H1 (cell line): ENCODE measurements at regions not wholly inside any gene's neighbourhood (a gene's known extent, or its start where the extent isn't known, plus 50 kb on each side); places are given as distances from the start of the nearest gene placed in this dataset.

ENCODE experiments used
- CTCF ChIA-PET: fragments of 300-600 bp; sonication (Branson Sonifier 250); formaldehyde crosslinking; loops from one replicate; lab custom pipeline; 2021; ENCODE audit not compliant: partially characterized antibody; lab: Charles Lee
- POLR2A ChIA-PET: fragments of 300-600 bp; sonication (Branson Sonifier 250); formaldehyde crosslinking; loops from one replicate; lab custom pipeline; 2021; ENCODE audit warnings: inconsistent platforms; ENCODE audit not compliant: partially characterized antibody; lab: Charles Lee
- DNase-seq, 2 experiments: peaks; one replicate each; pipeline versions ENCODE4 v3.0.0 to v3.0.0-alpha.2; 2010 to 2022; ENCODE audit warnings: low spot score in 2 of 2, low read depth in 1 of 2, mixed read lengths in 1 of 2
- FAIRE-seq: peaks from 2 replicates; lab custom pipeline; 2011; peaks lifted over from hg19 to GRCh38; lab: Jason Lieb, UNC
- H2AFZ ChIP-seq: 2 replicates; pipeline ENCODE4 v1.8.1; 2012; ENCODE audit warnings: low read length, inconsistent platforms
- H2AK5ac ChIP-seq: 2 replicates; pipeline ENCODE4 v1.6.1; 2013; ENCODE audit warnings: low read depth, low read length
- H2BK120ac ChIP-seq: replicated peaks from 2 replicates; pipeline ENCODE3; 2013; ENCODE audit warnings: low read depth, low read length, inconsistent platforms
- H2BK12ac ChIP-seq: 2 replicates; pipeline ENCODE4 v1.6.1; 2013; ENCODE audit warnings: low read depth, low read length
- H2BK15ac ChIP-seq: 2 replicates; pipeline ENCODE4 v1.6.1; 2013; ENCODE audit warnings: low read length
- H2BK20ac ChIP-seq: 2 replicates; pipeline ENCODE4 v1.6.1; 2013; ENCODE audit warnings: low read length
- H2BK5ac ChIP-seq: 2 replicates; pipeline ENCODE4 v1.6.1; 2013; ENCODE audit warnings: low read depth, low read length
- H3K14ac ChIP-seq: 2 replicates; pipeline ENCODE4 v1.6.1; 2013; ENCODE audit warnings: inconsistent platforms; ENCODE audit not compliant: insufficient read length
- H3K18ac ChIP-seq: 2 replicates; pipeline ENCODE4 v1.6.1; 2013; ENCODE audit warnings: low read length; ENCODE audit errors: extremely low read depth
- H3K23ac ChIP-seq: 2 replicates; pipeline ENCODE4 v1.6.1; 2013; ENCODE audit warnings: inconsistent platforms; ENCODE audit not compliant: insufficient read length
- H3K23me2 ChIP-seq: 2 replicates; pipeline ENCODE4 v1.6.1; 2013; ENCODE audit warnings: low read depth, low read length
- H3K27ac ChIP-seq: 2 replicates; pipeline ENCODE4 v1.6.1; 2011; ENCODE audit warnings: low read depth, low read length, inconsistent platforms
- H3K27me3 ChIP-seq, 4 experiments: replicated peaks in 1 of 4; 1 replicate in 1 of 4; 2 replicates in 3 of 4; pipeline versions ENCODE4 v1.6.1 to v1.8.1; 2011 to 2013; ENCODE audit warnings: low read length in 3 of 4, mild to moderate bottlenecking in 3 of 4, inconsistent platforms in 2 of 4, mixed read lengths in 2 of 4, moderate library complexity in 1 of 4; ENCODE audit not compliant: control insufficient read depth in 3 of 4, insufficient read depth in 3 of 4; ENCODE audit errors: extremely low read depth in 1 of 4
- H3K36me3 ChIP-seq, 4 experiments: 2 replicates each; pipeline versions ENCODE4 v1.6.1 to v1.8.1; 2011 to 2013; ENCODE audit warnings: mild to moderate bottlenecking in 4 of 4, low read length in 3 of 4, moderate library complexity in 2 of 4, control low read depth in 1 of 4, inconsistent platforms in 1 of 4; ENCODE audit not compliant: insufficient read depth in 4 of 4, control insufficient read depth in 2 of 4
- H3K4ac ChIP-seq: replicated peaks from 2 replicates; pipeline ENCODE3; 2013; ENCODE audit warnings: low read length, low read depth, mixed read lengths, inconsistent platforms; ENCODE audit not compliant: insufficient read length
- H3K4me1 ChIP-seq, 4 experiments: replicated peaks in 1 of 4; 1 replicate in 1 of 4; 2 replicates in 3 of 4; pipeline versions ENCODE4 v1.6.1 to v1.8.1; 2011 to 2013; ENCODE audit warnings: low read length in 3 of 4, inconsistent platforms in 2 of 4, mixed read lengths in 1 of 4; ENCODE audit not compliant: insufficient read depth in 4 of 4, control insufficient read depth in 3 of 4
- H3K4me2 ChIP-seq, 2 experiments: 2 replicates each; pipeline versions ENCODE4 v1.6.1 to v1.8.1; 2011 to 2013; ENCODE audit warnings: low read depth in 2 of 2, low read length in 2 of 2, control low read depth in 1 of 2, inconsistent platforms in 1 of 2, mild to moderate bottlenecking in 1 of 2; ENCODE audit not compliant: insufficient read depth in 1 of 2
- H3K4me3 ChIP-seq, 4 experiments: fragments of 200-600, 300-600 bp in 1 of 4; sonication (generic), shearing (Covaris generic), sonication (Bioruptor Twin) in 1 of 4; 2 replicates each; pipeline versions ENCODE4 v1.5.1 to v1.8.1; 2011 to 2016; ENCODE audit warnings: low read length in 4 of 4, low read depth in 3 of 4, control low read depth in 2 of 4, inconsistent platforms in 2 of 4, mild to moderate bottlenecking in 2 of 4, mixed read lengths in 1 of 4, moderate library complexity in 1 of 4; ENCODE audit not compliant: insufficient read depth in 2 of 4; ENCODE audit errors: extremely low read depth in 1 of 4
- H3K56ac ChIP-seq: replicated peaks from 2 replicates; pipeline ENCODE3; 2013; ENCODE audit warnings: low read depth, mild to moderate bottlenecking, mixed read lengths, low read length, inconsistent platforms; ENCODE audit not compliant: insufficient read length
- H3K79me1 ChIP-seq: 2 replicates; pipeline ENCODE4 v1.6.1; 2013; ENCODE audit warnings: low read depth, low read length, control low read depth
- H3K79me2 ChIP-seq, 2 experiments: 2 replicates each; pipeline versions ENCODE4 v1.6.1 to v1.8.1; 2012 to 2013; ENCODE audit warnings: low read length in 2 of 2, mild to moderate bottlenecking in 2 of 2, inconsistent platforms in 1 of 2; ENCODE audit not compliant: insufficient read depth in 2 of 2, control insufficient read depth in 1 of 2
- H3K9ac ChIP-seq, 4 experiments: replicated peaks in 1 of 4; 1 replicate in 1 of 4; 2 replicates in 3 of 4; pipeline versions ENCODE4 v1.6.1 to v1.8.1; 2011 to 2013; ENCODE audit warnings: low read depth in 3 of 4, low read length in 3 of 4, control low read depth in 2 of 4, mild to moderate bottlenecking in 2 of 4, moderate library complexity in 2 of 4, inconsistent platforms in 1 of 4; ENCODE audit errors: extremely low read depth in 1 of 4
- H3K9me3 ChIP-seq, 2 experiments: 2 replicates each; pipeline versions ENCODE4 v1.6.1 to v1.8.1; 2012 to 2013; ENCODE audit warnings: mild to moderate bottlenecking in 2 of 2, moderate library complexity in 2 of 2, control low read depth in 1 of 2, inconsistent platforms in 1 of 2, low read depth in 1 of 2, low read length in 1 of 2, mixed read lengths in 1 of 2; ENCODE audit not compliant: insufficient read depth in 2 of 2
- H4K20me1 ChIP-seq, 2 experiments: replicated peaks in 1 of 2; 2 replicates each; pipeline versions ENCODE3 to v1.8.1; 2011 to 2013; ENCODE audit warnings: inconsistent platforms in 2 of 2, low read length in 2 of 2, mild to moderate bottlenecking in 1 of 2; ENCODE audit not compliant: insufficient read depth in 2 of 2, control insufficient read depth in 1 of 2
- H4K5ac ChIP-seq: 2 replicates; pipeline ENCODE4 v1.6.1; 2013; ENCODE audit warnings: low read length, low read depth, mixed read lengths, inconsistent platforms; ENCODE audit not compliant: insufficient read length
- H4K8ac ChIP-seq: 2 replicates; pipeline ENCODE4 v1.8.0; 2013; ENCODE audit warnings: mild to moderate bottlenecking, moderate library complexity, low read length, inconsistent platforms; ENCODE audit not compliant: insufficient read depth; ENCODE audit errors: extremely low read depth
- H4K91ac ChIP-seq: replicated peaks from 2 replicates; pipeline ENCODE3; 2013; ENCODE audit warnings: low read length, mixed read lengths, inconsistent platforms; ENCODE audit not compliant: insufficient read length
- BCL11A ChIP-seq, 2 experiments: IDR thresholded peaks; one replicate each; pipeline ENCODE4 v1.6.1; 2011; ENCODE audit warnings: low read depth in 2 of 2, low read length in 2 of 2, mild to moderate bottlenecking in 2 of 2
- CBX5 ChIP-seq: fragments of 300-800, 300-1000 bp; sonication (generic); IDR thresholded peaks from 2 replicates; pipeline ENCODE4 v1.7.1; 2016; ENCODE audit warnings: antibody characterized with exemption, low read length, low read depth
- CTBP2 ChIP-seq: IDR thresholded peaks from 2 replicates; pipeline ENCODE4 v1.7.0; 2011; ENCODE audit warnings: borderline replicate concordance, mild to moderate bottlenecking, moderate library complexity, mixed read lengths, low read length; ENCODE audit not compliant: insufficient read depth, insufficient read length
- JUN ChIP-seq: IDR thresholded peaks from 2 replicates; pipeline ENCODE4 v1.6.1; 2011; ENCODE audit warnings: low read depth, mild to moderate bottlenecking, improper control_type of control experiment, low read length
- KDM1A ChIP-seq: fragments of 200-600, 300-600 bp; sonication (generic); IDR thresholded peaks from 2 replicates; pipeline ENCODE4 v1.7.1; 2016; ENCODE audit warnings: mild to moderate bottlenecking, low read length, borderline replicate concordance
- KDM4A ChIP-seq: IDR thresholded peaks from one replicate; pipeline ENCODE4 v1.7.1; 2012; ENCODE audit warnings: low read depth, mild to moderate bottlenecking, moderate library complexity, low read length, inconsistent platforms; ENCODE audit not compliant: severe bottlenecking
- POLR2AphosphoS5 ChIP-seq: IDR thresholded peaks from 2 replicates; pipeline ENCODE4 v1.6.1; 2011; ENCODE audit warnings: low read depth, low read length
- RBBP5 ChIP-seq: IDR thresholded peaks from 2 replicates; pipeline ENCODE4 v1.7.1; 2012; ENCODE audit warnings: low read depth, mild to moderate bottlenecking, inconsistent platforms, low read length, moderate library complexity, borderline replicate concordance
- SAP30 ChIP-seq: fragments of 300-600 bp; sonication (generic); IDR thresholded peaks from 2 replicates; pipeline ENCODE4 v1.7.1; 2012; ENCODE audit warnings: low read length, moderate library complexity, mild to moderate bottlenecking, inconsistent platforms; ENCODE audit not compliant: insufficient read depth, insufficient replicate concordance
- SP1 ChIP-seq: IDR thresholded peaks from 2 replicates; pipeline ENCODE4 v1.6.1; 2011; ENCODE audit warnings: low read depth, low read length
- SP4 ChIP-seq: IDR thresholded peaks from 2 replicates; pipeline ENCODE4 v1.6.1; 2012; ENCODE audit warnings: low read length, inconsistent platforms
- TBP ChIP-seq: IDR thresholded peaks from 2 replicates; pipeline ENCODE4 v1.6.1; 2011; ENCODE audit warnings: low read depth, low read length, improper control_type of control experiment
- TCF12 ChIP-seq: IDR thresholded peaks from 2 replicates; pipeline ENCODE4 v1.6.1; 2011; ENCODE audit warnings: low read depth, mild to moderate bottlenecking, low read length
- YY1 ChIP-seq: IDR thresholded peaks from 2 replicates; pipeline ENCODE4 v1.6.1; 2011; ENCODE audit warnings: low read depth, mild to moderate bottlenecking, low read length

DNA sequence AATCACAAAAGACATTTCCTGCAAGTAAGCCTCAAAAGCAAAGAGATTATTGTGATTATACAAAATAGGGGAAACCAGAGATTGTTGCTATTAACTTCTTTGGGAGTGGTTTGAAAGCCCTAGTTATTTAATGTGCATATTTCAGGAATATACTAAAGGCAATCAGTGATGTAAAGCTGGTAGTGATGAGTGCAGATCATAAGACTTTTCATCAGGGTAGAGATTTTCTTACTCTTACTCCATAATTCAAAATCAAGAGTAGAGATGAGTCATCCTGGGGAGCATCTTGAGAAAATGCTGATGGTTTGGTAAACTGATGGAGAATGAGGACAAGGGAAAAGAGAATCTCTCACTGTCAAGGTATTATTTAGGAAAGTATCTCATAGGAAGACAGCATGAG is 309.5 kb downstream of the FBXO15 start:
- no peak overlapping the region for H2BK20ac ChIP-seq
- H3K79me1 ChIP-seq: no peaks in the 10 kb centered on the region
- H3K4me2 ChIP-seq: no peak overlapping the region
- H2BK5ac ChIP-seq: no peak overlapping the region
- CTCF ChIA-PET: no interaction called here
- H3K23ac ChIP-seq: no peak overlapping the region
- H3K27me3 ChIP-seq: peaks cover 0 to 1% (median 0%) of the 10 kb centered on the region in 4 experiments; a peak in 1 of 7 replicates
- TF ChIP-seq RBBP5 (no peak), CBX5 (no peak), KDM4A (no peak), JUN (no peak), KDM1A (no peak), POLR2AphosphoS5 (no peak), BCL11A (IDR thresholded peaks at IDR 0.05; ENCODE audit: low read depth in 2 of 2, low read length in 2 of 2) (no peak), CTBP2 (no peak), TCF12 (no peak), TBP (no peak), SAP30 (no peak), SP4 (no peak), YY1 (no peak), SP1 (no peak)
- no peak overlapping the region for H2BK15ac ChIP-seq
- no peak overlapping the region for H3K56ac ChIP-seq
- no peaks in the 10 kb centered on the region for H3K23me2 ChIP-seq
- no peak overlapping the region for H3K9ac ChIP-seq
- H3K79me2 ChIP-seq: no peaks in the 10 kb centered on the region
- no peaks in the 10 kb centered on the region for H4K20me1 ChIP-seq
- FAIRE-seq (no peak), DNase-seq (no peak)
- H3K36me3 ChIP-seq: no peaks in the 10 kb centered on the region
- POLR2A ChIA-PET: no interaction called here
- H3K14ac ChIP-seq: no peak overlapping the region
- no peak overlapping the region for H3K27ac ChIP-seq
- H4K8ac ChIP-seq: no peak overlapping the region
- H2BK12ac ChIP-seq: no peak overlapping the region
- H2AK5ac ChIP-seq: no peak overlapping the region
- no peak overlapping the region for H4K91ac ChIP-seq
- H3K4ac ChIP-seq: no peak overlapping the region
- no peak overlapping the region for H2AFZ ChIP-seq
- H3K18ac ChIP-seq: no peak overlapping the region
- H3K4me3 ChIP-seq: no peak overlapping the region
- H2BK120ac ChIP-seq: no peak overlapping the region
- H3K4me1 ChIP-seq: no peaks in the 10 kb centered on the region
- H4K5ac ChIP-seq: no peak overlapping the region
- H3K9me3 ChIP-seq: no peaks in the 10 kb centered on the region
